Right cardiac atrium (tissue), 5 donors: ENCODE measurements at regions not wholly inside any gene's neighbourhood (a gene's known extent, or its start where the extent isn't known, plus 50 kb on each side); places are given as distances from the start of the nearest gene placed in this dataset.

Experiments
- ATAC-seq, 2 donors: fragments of 200-7000 bp; cut with Tn5 transposase; one replicate each; pipeline versions ENCODE4 v1.8.0 to v1.9.1; 2020; ENCODE audit warnings: moderate library complexity in 2 of 2, mild to moderate bottlenecking in 1 of 2
- DNase-seq, 3 donors: peaks; one replicate each; pipeline ENCODE4 v3.0.0-alpha.2; 2020
- H3K27ac ChIP-seq: one replicate; pipeline ENCODE4 v1.5.1; 2013; ENCODE audit warnings: mild to moderate bottlenecking, low read length, control low read depth, moderate library complexity
- H3K27me3 ChIP-seq: one replicate; pipeline ENCODE4 v1.6.1; 2013; ENCODE audit not compliant: control insufficient read depth, insufficient read depth
- H3K4me1 ChIP-seq: one replicate; pipeline ENCODE4 v1.6.1; 2013; ENCODE audit warnings: low read length; ENCODE audit not compliant: control insufficient read depth, insufficient read depth
- H3K4me3 ChIP-seq: one replicate; pipeline ENCODE4 v1.5.1; 2013; ENCODE audit warnings: low read length, control low read depth
- H3K9me3 ChIP-seq: one replicate; pipeline ENCODE4 v1.6.1; 2013; ENCODE audit warnings: low read length; ENCODE audit not compliant: control insufficient read depth
- WGBS: extraction: QIAGEN DNeasy Blood & Tissue Kit; methylation state at CpG from one replicate; pipeline ENCODE4 v1.1.7; 2013; 5-methylcytosine and 5-hydroxymethylcytosine counted together
- intact Hi-C, 4 donors: fragments of 100-400 bp; cut with DNase I; formaldehyde crosslinking; loops; one replicate each; pipeline versions ENCODE4 v1.11.0 to v1.14.0; 2022 to 2023
- donor health status: healthy with polysubstance abuse.
- donor health status: DM: no; HTN: yes; CAD: no.
- donor health status: DM: no; HTN: no; CAD: no.
- donor health status: DM: no; HTN: yes; CAD: no; lungs with severe emphysema.
- donor health status: DM: yes; HTN: yes; CAD: no.

DNA sequence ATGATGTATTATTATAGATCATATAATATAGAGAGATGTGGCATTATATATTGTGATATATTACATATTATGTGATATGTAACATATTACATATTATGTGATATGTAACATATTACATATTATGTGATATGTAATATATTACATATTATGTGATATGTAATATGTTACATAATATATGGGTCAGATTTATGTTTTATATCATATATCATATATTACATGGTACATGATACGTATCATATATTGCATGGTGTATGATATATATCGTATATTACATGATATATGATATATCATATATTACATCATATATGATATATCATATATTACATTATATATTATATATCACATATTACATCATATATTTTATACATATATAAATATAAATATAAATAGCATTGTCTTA, 164.1 kb upstream of the NEBL start:
- peaks cover 2% of the 10 kb centered on the region for H3K4me1 ChIP-seq
- no peak for ATAC-seq
- 95% methylated on average over 2 of the region's 2 CpGs for WGBS
- DNase-seq = no peak
- H3K27me3 ChIP-seq = no peaks in the 10 kb centered on the region
- no peak overlapping the region for H3K4me3 ChIP-seq
- H3K9me3 ChIP-seq = peaks cover 2% of the 10 kb centered on the region
- intact Hi-C loops = no loop called here
- H3K27ac ChIP-seq = no peak overlapping the region

DNA sequence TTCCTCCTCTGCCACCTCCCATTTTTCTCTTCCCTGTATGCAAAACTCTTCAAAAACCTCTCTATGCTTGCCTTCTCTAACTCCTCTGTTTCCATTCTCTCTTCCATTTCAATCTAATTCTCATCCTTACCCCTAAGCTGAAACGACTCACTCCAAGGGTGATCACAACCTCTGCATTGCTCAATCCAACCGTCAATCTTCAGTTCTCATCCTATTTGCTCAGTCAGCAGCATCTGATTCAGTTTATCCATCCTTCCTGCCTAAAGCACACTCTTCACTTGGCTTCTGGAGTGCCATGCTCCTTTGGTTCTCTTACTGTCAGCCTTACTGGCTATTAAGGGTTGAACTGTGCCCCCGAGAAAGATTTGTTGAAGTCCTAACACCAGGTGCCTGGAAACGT, 163.5 kb upstream of the NEBL start:
- Histone ChIP-seq H3K27me3 (no peaks in the 10 kb centered on the region), H3K9me3 (peaks cover 2% of the 10 kb centered on the region), H3K4me1 (peaks cover 2% of the 10 kb centered on the region), H3K27ac (no peak overlapping the region), H3K4me3 (no peak overlapping the region)
- WGBS = 85% methylated on average over 4 of the region's 4 CpGs
- DNase-seq (no peak), ATAC-seq (no peak)
- intact Hi-C loops = no loop called here

GRCh38 chr10:21057989-21058388, 160.9 kb upstream of the NEBL start:
- no peak overlapping the region for H3K4me3 ChIP-seq
- peaks cover 2% of the 10 kb centered on the region for H3K4me1 ChIP-seq
- no peaks in the 10 kb centered on the region for H3K27me3 ChIP-seq
- ATAC-seq (no peak), DNase-seq (no peak)
- intact Hi-C loops = no loop called here
- peak overlapping the region; percentile 27 for H3K27ac ChIP-seq
- H3K9me3 ChIP-seq = peaks cover 2% of the 10 kb centered on the region

- 52% methylated on average over 7 of the region's 8 CpGs for WGBS
- H3K4me3 ChIP-seq = no peak overlapping the region
- intact Hi-C loops = no loop called here
- H3K27ac ChIP-seq = no peak overlapping the region
- no peak for DNase-seq
- H3K4me1 ChIP-seq = peaks cover 2% of the 10 kb centered on the region
- no peaks in the 10 kb centered on the region for H3K27me3 ChIP-seq
- ATAC-seq = no peak
- H3K9me3 ChIP-seq = peaks cover 2% of the 10 kb centered on the region
Measured at GRCh38 chr10:21057436-21057835, 160.3 kb upstream of the NEBL start.

DNA sequence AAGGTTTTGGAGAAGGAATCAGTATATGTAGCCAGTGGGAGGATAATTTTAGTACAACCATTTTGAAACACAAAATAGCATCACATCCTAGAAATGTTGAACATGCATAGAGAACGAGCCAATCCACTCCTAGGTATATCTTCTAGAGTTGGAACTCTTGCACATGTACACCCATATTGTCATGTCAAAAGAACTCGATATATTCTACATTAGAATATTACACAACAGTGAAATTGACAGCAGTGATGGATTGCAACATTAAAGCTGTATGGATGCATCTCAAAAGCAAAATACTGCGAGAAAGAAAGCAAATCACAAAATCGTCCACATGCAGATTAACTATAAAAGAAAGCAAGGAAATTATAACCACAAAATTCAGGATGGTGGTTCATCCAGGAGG, 159.3 kb upstream of the NEBL start:
- ATAC-seq = no peak

DNA sequence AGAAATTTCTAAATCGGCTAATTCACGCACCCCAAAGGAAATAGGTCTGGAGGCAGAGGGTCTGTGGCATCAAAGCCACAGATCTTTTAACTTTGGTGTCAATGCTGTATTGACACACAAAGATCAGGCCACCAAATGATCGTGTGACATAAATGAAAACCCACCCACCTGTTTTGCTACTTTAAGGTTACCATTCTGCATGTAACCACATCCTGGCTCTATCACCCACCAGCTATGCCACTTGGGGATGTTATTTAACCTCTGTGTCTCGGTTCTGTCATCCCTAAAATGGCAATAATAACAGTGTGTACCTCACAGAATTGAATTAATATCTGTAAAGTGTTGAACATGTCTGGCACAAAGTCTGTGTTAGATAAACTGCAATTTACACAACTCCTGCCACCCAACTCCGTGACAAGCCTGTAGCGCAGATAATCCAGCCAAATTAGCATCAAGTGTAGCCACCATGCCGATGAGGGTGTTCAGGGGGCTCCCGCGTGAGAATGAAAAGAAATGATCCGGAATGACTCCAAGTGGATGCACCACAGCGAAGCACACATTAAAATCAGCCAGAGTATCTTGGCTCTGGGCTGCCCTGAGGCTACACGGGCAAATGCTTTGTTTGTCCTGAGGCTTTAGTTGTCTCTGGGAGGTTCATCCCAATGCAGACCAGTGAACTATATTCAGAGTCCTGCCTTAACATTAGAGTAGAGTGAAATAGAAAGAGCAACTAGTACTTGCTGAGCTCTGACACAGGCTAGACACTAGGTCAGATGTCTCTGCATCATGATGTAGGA, 158.4 kb upstream of the NEBL start:
- intact Hi-C loops = no loop called here
- Histone ChIP-seq H3K4me1 (no peaks in the 10 kb centered on the region), H3K4me3 (no peak overlapping the region), H3K27ac (no peak overlapping the region), H3K9me3 (peaks cover 2% of the 10 kb centered on the region), H3K27me3 (no peaks in the 10 kb centered on the region)
- no peak for ATAC-seq
- 70% methylated on average over 12 of the region's 12 CpGs for WGBS
- no peak for DNase-seq

More for the DNA sequence above, 159.3 kb upstream of the NEBL start:
- intact Hi-C loops = no loop called here
- no peak overlapping the region for H3K4me3 ChIP-seq
- H3K9me3 ChIP-seq = peaks cover 2% of the 10 kb centered on the region
- DNase-seq = no peak
- 67% methylated on average over 4 of the region's 4 CpGs for WGBS
- no peaks in the 10 kb centered on the region for H3K27me3 ChIP-seq
- H3K4me1 ChIP-seq = no peaks in the 10 kb centered on the region
- H3K27ac ChIP-seq = no peak overlapping the region

- H3K4me1 ChIP-seq = no peaks in the 10 kb centered on the region
- DNase-seq (no peak), ATAC-seq (no peak)
- H3K27ac ChIP-seq = no peak overlapping the region
- H3K27me3 ChIP-seq = no peaks in the 10 kb centered on the region
- H3K9me3 ChIP-seq = peaks cover 2% of the 10 kb centered on the region
- 89% methylated on average over 9 of the region's 9 CpGs for WGBS
- no peak overlapping the region for H3K4me3 ChIP-seq
- intact Hi-C loops = no loop called here
Measured at GRCh38 chr10:21053953-21054690, 157.0 kb upstream of the NEBL start.

- H3K9me3 ChIP-seq = no peaks in the 10 kb centered on the region
- DNase-seq (no peak), ATAC-seq (no peak)
- 89% methylated on average over 4 of the region's 4 CpGs for WGBS
- intact Hi-C loops = no loop called here
- no peak overlapping the region for H3K4me3 ChIP-seq
- no peak overlapping the region for H3K27ac ChIP-seq
- H3K27me3 ChIP-seq = no peaks in the 10 kb centered on the region
- H3K4me1 ChIP-seq = no peaks in the 10 kb centered on the region
Measured at GRCh38 chr10:21052709-21053104, 155.6 kb upstream of the NEBL start.

DNA sequence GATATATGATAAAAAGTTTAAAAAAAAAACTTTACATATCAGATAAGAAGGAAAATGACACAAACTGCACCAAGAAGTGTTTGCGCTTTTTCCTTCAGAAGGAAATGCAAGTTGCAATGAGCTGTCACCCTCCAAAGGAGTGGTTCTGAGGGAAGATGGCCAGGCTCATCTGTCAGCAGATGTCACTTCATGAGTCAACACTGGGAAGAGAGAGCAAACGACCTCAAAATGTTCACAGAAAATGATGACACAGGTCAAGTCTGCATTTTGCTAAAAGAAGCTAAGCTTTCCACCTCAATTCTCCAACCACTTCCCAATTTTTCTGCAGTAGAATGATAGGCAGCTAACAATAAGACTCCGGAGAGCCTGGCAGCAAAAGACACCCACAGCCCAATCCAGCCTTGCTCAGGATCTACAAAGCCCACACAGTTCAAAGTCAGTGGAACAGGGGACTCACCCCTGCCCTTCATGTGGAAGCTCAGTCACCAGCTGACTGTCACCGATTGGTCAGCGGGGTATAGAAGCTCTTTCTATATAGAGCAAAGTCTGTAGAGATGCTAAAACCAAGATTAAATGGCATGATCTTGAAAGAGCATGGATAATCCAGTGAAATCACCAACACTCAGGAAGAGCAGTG, 155.1 kb upstream of the NEBL start:
- Histone ChIP-seq H3K27ac (no peak overlapping the region), H3K9me3 (no peaks in the 10 kb centered on the region), H3K4me3 (no peak overlapping the region), H3K4me1 (no peaks in the 10 kb centered on the region), H3K27me3 (no peaks in the 10 kb centered on the region)
- whole genome bisulfite sequencing = 79% methylated on average over 5 of the region's 5 CpGs
- intact Hi-C loops = no loop called here
- DNase-seq (no peak), ATAC-seq (no peak)

GRCh38 chr10:21049482-21049881, 152.4 kb upstream of the NEBL start:
- H3K27me3 ChIP-seq = no peaks in the 10 kb centered on the region
- H3K27ac ChIP-seq = no peak overlapping the region
- WGBS = 96% methylated on average over 3 of the region's 3 CpGs
- DNase-seq (no peak), ATAC-seq (no peak)
- no peak overlapping the region for H3K4me3 ChIP-seq
- no peaks in the 10 kb centered on the region for H3K4me1 ChIP-seq
- intact Hi-C loops = no loop called here
- no peaks in the 10 kb centered on the region for H3K9me3 ChIP-seq

DNA sequence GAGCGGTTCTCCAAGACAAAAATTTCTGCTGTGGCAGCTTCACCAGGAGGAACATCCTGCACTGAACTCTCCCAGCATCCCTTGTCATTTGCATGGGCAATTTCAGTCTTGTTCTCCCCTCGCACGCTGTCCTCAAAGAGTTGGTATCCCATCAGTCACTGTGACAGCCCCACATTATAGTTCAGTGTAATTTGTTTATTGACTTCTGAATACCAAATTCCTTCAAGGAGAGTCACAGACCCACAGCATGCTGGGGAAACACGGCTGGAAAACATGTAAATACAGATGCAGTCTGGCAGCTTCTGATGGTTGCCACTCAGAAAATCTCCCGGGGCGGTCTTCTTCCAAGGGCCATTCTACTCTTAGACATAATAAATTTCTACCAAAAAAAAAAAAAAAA, 151.0 kb upstream of the NEBL start:
- Histone ChIP-seq H3K4me3 (no peak overlapping the region), H3K4me1 (no peaks in the 10 kb centered on the region), H3K9me3 (no peaks in the 10 kb centered on the region), H3K27ac (no peak overlapping the region), H3K27me3 (no peaks in the 10 kb centered on the region)
- DNase-seq (no peak), ATAC-seq (no peak)
- 84% methylated on average over 6 of the region's 6 CpGs for WGBS
- intact Hi-C loops = no loop called here
